GM12891 (cell line): ENCODE measurements at regions not wholly inside any gene's neighbourhood (a gene's known extent, or its start where the extent isn't known, plus 50 kb on each side); places are given as distances from the start of the nearest gene placed in this dataset.

Source experiments
- POLR2A ChIP-seq: IDR thresholded peaks from 2 replicates; pipeline ENCODE4 v1.6.1; 2011; ENCODE audit warnings: low read depth, low read length, control low read depth
- POLR2AphosphoS5 ChIP-seq: IDR thresholded peaks from 2 replicates; pipeline ENCODE4 v1.6.1; 2011; ENCODE audit warnings: low read depth, low read length, control low read depth

GRCh38 chr14:71237556-71237955 lies 330.3 kb downstream of the PCNX1 start:
- TF ChIP-seq POLR2A, result no peak
- TF ChIP-seq POLR2AphosphoS5, result no peak
